ENCODE measurements at regions not wholly inside any gene's neighbourhood (a gene's known extent, or its start where the extent isn't known, plus 50 kb on each side); places are given as distances from the start of the nearest gene placed in this dataset.
A peak's percentile ranks its signal among the peaks of the same experiment; 100 is the strongest.

DNA sequence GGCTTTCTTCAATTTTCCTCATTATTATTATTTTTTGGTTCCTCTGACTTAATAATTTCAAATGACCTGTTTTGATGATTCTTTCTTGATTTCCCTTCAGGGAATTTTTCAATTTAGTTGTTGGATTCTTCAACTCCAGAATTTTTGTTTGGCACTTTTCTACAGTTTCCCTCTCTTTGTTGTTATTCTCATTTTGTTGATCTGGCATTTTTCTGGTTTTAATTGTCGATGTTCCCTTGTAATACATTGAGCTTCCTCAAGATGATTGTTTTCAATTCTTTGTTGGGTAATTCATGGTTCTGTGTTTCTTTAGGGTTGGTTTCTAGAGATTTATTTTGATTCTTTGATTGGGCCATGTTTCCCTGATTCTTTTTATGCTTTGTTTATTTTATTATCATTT lies 67.8 kb upstream of the DNAJC1 start:
- Histone ChIP-seq H3K9ac (ENCODE audit: insufficient read depth, low read depth, low read length) (no peak overlapping the region), H3K9me3 (ENCODE audit: low read length) (peaks cover 19% of the 10 kb centered on the region; the same call in 1 of the 2 replicates), H2AFZ (ENCODE audit: low read length) (no peak overlapping the region), H3K36me3 (replicated peaks in 1 of 2; ENCODE audit: control insufficient read depth in 1 of 2, insufficient read depth in 2 of 2, low read length in 2 of 2) (no peaks in the 10 kb centered on the region), H3K4me2 (ENCODE audit: low read depth, low read length) (no peak overlapping the region), H3K27ac (ENCODE audit: extremely low read length, insufficient read depth, low read length) (no peak overlapping the region), H3K4me3 (replicated peaks in 1 of 3; ENCODE audit: insufficient read depth in 1 of 3, low read depth in 2 of 3, low read length in 3 of 3) (no peak overlapping the region), H3K79me2 (ENCODE audit: insufficient read depth, low read length) (no peaks in the 10 kb centered on the region), H3K4me1 (ENCODE audit: insufficient read depth, low read length) (no peaks in the 10 kb centered on the region), H4K20me1 (ENCODE audit: insufficient read depth, low read length) (no peaks in the 10 kb centered on the region), H3K27me3 (ENCODE audit: control insufficient read depth in 1 of 2, insufficient read depth in 2 of 2, low read length in 2 of 2) (no peaks in the 10 kb centered on the region)
- DNase-seq (ENCODE audit: low spot score) (no peak), FAIRE-seq (no peak), ATAC-seq (no peak)
- intact Hi-C loops (cut with micrococcal nuclease; ENCODE audit: unreplicated experiment), result no loop called here
- ChIA-PET CTCF (ENCODE audit: low intra/inter-chr PET ratio, low total read pairs) (no interaction called here), POLR2A (no interaction called here)
- in situ Hi-C loops (cut with HindIII; ENCODE audit: extremely low pct_ligation_motif_present, low pct_unique_long_range_greater_than_20kb), result no loop called here
- WGBS (ENCODE audit: low lambda C conversion rate), result 0% methylated on average over 1 of the region's 1 CpG
- TF ChIP-seq, protein P1, sequence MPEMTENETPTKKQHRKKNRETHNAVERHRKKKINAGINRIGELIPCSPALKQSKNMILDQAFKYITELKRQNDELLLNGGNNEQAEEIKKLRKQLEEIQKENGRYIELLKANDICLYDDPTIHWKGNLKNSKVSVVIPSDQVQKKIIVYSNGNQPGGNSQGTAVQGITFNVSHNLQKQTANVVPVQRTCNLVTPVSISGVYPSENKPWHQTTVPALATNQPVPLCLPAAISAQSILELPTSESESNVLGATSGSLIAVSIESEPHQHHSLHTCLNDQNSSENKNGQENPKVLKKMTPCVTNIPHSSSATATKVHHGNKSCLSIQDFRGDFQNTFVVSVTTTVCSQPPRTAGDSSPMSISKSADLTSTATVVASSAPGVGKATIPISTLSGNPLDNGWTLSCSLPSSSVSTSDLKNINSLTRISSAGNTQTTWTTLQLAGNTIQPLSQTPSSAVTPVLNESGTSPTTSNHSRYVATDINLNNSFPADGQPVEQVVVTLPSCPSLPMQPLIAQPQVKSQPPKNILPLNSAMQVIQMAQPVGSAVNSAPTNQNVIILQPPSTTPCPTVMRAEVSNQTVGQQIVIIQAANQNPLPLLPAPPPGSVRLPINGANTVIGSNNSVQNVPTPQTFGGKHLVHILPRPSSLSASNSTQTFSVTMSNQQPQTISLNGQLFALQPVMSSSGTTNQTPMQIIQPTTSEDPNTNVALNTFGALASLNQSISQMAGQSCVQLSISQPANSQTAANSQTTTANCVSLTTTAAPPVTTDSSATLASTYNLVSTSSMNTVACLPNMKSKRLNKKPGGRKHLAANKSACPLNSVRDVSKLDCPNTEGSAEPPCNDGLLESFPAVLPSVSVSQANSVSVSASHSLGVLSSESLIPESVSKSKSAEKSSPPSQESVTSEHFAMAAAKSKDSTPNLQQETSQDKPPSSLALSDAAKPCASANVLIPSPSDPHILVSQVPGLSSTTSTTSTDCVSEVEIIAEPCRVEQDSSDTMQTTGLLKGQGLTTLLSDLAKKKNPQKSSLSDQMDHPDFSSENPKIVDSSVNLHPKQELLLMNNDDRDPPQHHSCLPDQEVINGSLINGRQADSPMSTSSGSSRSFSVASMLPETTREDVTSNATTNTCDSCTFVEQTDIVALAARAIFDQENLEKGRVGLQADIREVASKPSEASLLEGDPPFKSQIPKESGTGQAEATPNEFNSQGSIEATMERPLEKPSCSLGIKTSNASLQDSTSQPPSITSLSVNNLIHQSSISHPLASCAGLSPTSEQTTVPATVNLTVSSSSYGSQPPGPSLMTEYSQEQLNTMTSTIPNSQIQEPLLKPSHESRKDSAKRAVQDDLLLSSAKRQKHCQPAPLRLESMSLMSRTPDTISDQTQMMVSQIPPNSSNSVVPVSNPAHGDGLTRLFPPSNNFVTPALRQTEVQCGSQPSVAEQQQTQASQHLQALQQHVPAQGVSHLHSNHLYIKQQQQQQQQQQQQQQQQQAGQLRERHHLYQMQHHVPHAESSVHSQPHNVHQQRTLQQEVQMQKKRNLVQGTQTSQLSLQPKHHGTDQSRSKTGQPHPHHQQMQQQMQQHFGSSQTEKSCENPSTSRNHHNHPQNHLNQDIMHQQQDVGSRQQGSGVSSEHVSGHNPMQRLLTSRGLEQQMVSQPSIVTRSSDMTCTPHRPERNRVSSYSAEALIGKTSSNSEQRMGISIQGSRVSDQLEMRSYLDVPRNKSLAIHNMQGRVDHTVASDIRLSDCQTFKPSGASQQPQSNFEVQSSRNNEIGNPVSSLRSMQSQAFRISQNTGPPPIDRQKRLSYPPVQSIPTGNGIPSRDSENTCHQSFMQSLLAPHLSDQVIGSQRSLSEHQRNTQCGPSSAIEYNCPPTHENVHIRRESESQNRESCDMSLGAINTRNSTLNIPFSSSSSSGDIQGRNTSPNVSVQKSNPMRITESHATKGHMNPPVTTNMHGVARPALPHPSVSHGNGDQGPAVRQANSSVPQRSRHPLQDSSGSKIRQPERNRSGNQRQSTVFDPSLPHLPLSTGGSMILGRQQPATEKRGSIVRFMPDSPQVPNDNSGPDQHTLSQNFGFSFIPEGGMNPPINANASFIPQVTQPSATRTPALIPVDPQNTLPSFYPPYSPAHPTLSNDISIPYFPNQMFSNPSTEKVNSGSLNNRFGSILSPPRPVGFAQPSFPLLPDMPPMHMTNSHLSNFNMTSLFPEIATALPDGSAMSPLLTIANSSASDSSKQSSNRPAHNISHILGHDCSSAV (CRISPR knock-in tag; IDR thresholded peaks at IDR 0.05; ENCODE audit: borderline replicate concordance), result no peak
- peak; percentile 23 to 67; a peak in 2 of 4 replicates for TF ChIP-seq MAFK (conservative IDR thresholded peaks at IDR 0.05 in 1 of 2, IDR thresholded peaks at IDR 0.05 in 1 of 2; ENCODE audit: low read length in 2 of 2)
- TF ChIP-seq MAFF (IDR thresholded peaks at IDR 0.05; ENCODE audit: low read depth, low read length), result peak; percentile 49; the same call in 1 of the 2 replicates
- no peak for TF ChIP-seq MEF2D (CRISPR knock-in tag; IDR thresholded peaks at IDR 0.05)
- BruUV-seq (replicated peaks), result no TSS peak

Data from HepG2 (cell line).